GM18909 (cell line): ENCODE measurements at regions not wholly inside any gene's neighbourhood (a gene's known extent, or its start where the extent isn't known, plus 50 kb on each side); places are given as distances from the start of the nearest gene placed in this dataset.
"Not testable (repeated sequence)": the region's sequence is repeated elsewhere in the genome, so short reads cannot be mapped to it uniquely, and the experiment has no call there.

Experiments used
- ATAC-seq: cut with Tn5 transposase; IDR thresholded peaks from one replicate; pipeline ENCODE4 v1.9.1; 2021; ENCODE audit warnings: mild to moderate bottlenecking; ENCODE audit not compliant: unreplicated experiment, poor library complexity

GRCh38 chr16:33583702-33584101 is 124.3 kb downstream of the TP53TG3F start:
- not testable (repeated sequence) for ATAC-seq

- not testable (repeated sequence) for ATAC-seq
Measured at GRCh38 chr16:33588589-33588988, 129.2 kb downstream of the TP53TG3F start.

GRCh38 chr16:33593344-33593743 is 133.9 kb downstream of the TP53TG3F start:
- ATAC-seq, result not testable (repeated sequence)

GRCh38 chr16:33595074-33595473 is 135.7 kb downstream of the TP53TG3F start:
- ATAC-seq, result not testable (repeated sequence)

GRCh38 chr16:33601029-33601428 is 141.6 kb downstream of the TP53TG3F start:
- peak; percentile 56 for ATAC-seq

- ATAC-seq, result not testable (repeated sequence)
Measured at GRCh38 chr16:33623535-33624077, 164.2 kb downstream of the TP53TG3F start.

- not testable (repeated sequence) for ATAC-seq
Measured at GRCh38 chr16:33628895-33629294, 169.5 kb downstream of the TP53TG3F start.

- ATAC-seq, result not testable (repeated sequence)
Measured at GRCh38 chr16:33631713-33632112, 172.3 kb downstream of the TP53TG3F start.

- not testable (repeated sequence) for ATAC-seq
Measured at GRCh38 chr16:33634057-33634456, 174.6 kb downstream of the TP53TG3F start.

GRCh38 chr16:33636760-33637159 is 177.3 kb downstream of the TP53TG3F start:
- ATAC-seq, result not testable (repeated sequence)

GRCh38 chr16:33643270-33643669 is 183.9 kb downstream of the TP53TG3F start:
- peak; percentile 90 for ATAC-seq

GRCh38 chr16:33643698-33644381 is 184.4 kb downstream of the TP53TG3F start:
- peak; percentile 65 for ATAC-seq

- not testable (repeated sequence) for ATAC-seq
Measured at GRCh38 chr16:33646386-33646785, 187.0 kb downstream of the TP53TG3F start.

GRCh38 chr16:33655756-33656155 is 196.3 kb downstream of the TP53TG3F start:
- ATAC-seq, result not testable (repeated sequence)

GRCh38 chr16:33656394-33656793 is 197.0 kb downstream of the TP53TG3F start:
- peak; percentile 52 for ATAC-seq

- ATAC-seq, result peak; percentile 73
Measured at GRCh38 chr16:33657717-33658116, 198.3 kb downstream of the TP53TG3F start.

- not testable (repeated sequence) for ATAC-seq
Measured at GRCh38 chr16:33680791-33681190, 221.4 kb downstream of the TP53TG3F start.

GRCh38 chr16:33700320-33700719 is 240.9 kb downstream of the TP53TG3F start:
- ATAC-seq, result not testable (repeated sequence)

GRCh38 chr16:33706845-33707590 is 247.6 kb downstream of the TP53TG3F start:
- not testable (repeated sequence) for ATAC-seq

- not testable (repeated sequence) for ATAC-seq
Measured at GRCh38 chr16:33707591-33707934, 248.2 kb downstream of the TP53TG3F start.
